DLD1 (cell line): ENCODE measurements at regions not wholly inside any gene's neighbourhood (a gene's known extent, or its start where the extent isn't known, plus 50 kb on each side); places are given as distances from the start of the nearest gene placed in this dataset.
"Not testable (repeated sequence)": the region's sequence is repeated elsewhere in the genome, so short reads cannot be mapped to it uniquely, and the experiment has no call there.

ENCODE experiments used
- in situ Hi-C: cut with HindIII; loops from 2 replicates; pipeline ENCODE4 v1.10.0; 2017; ENCODE audit warnings: low sequenced_read_pairs

DNA sequence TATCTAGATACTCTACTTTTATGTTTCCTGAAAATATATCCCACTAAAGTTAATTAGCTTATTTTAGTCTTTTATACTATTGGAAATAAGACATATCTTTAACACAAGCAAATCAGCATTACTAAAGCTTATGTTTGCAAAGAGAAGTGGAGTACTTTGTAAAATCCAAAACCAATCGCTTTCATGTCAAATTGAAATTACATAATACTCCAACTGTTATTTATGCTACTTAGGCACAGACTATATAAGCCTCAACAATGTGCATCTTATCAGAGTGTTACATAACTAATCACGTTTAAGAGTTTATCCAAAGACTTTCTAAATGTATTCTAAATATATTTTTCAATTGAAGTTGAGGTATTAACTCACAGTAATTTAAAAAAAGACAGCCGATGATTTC lies 200.0 kb downstream of the PCDH20 start:
- in situ Hi-C loops = no loop called here

DNA sequence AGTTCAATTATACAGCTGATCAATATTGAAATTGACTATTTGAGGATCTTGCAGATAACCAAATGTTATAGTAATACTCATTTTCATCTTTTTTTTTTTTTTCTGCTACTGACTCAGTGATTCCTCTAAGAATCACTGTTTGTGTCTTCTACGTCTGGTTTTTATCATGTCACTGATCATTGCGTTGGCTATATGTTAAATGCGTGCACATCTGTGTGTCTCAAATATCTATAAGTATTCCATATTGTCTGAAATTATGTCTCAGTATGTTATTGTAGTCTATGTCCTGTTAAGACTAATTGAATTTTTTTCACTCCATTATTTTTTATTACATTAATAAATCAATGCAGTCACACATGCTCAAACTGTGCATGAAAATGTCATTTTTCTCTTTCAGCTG lies 200.5 kb downstream of the PCDH20 start:
- in situ Hi-C loops = no loop called here

DNA sequence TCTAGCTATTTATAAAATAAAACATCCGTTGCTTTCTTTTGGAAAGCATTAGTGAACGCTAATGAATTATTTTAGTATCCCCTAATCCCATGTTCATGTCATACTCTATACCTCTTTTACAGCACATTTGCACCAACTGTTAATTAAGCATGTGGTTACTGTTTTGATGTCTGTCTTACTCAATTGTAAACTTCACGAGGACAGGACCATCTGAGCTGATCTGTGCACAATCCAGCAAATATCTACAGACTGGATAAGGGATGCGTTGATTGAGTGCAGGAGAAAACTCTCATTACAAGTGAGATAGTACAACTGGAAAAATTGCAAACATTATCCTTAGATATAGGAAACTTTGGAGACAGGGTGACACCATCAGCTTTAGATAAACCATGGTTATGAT lies 201.1 kb downstream of the PCDH20 start:
- in situ Hi-C loops = no loop called here

DNA sequence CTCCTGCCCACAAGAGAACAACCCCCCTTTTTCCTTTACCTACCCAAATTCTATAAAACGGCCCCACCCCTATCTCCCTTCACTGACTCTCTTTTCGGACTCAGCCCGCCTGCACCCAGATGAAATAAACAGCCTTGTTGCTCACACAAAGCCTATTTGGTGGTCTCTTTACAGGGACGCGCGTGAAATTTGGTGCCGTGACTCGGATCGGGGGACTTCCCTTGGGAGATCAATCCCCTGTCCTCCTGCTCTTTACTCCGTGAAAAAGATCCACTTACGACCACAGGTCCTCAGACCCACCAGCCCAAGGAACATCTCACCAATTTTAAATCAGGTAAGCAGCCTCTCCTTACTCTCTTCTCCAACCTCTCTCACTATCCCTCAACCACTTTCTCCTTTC lies 209.8 kb downstream of the PCDH20 start:
- in situ Hi-C loops = not testable (repeated sequence)

DNA sequence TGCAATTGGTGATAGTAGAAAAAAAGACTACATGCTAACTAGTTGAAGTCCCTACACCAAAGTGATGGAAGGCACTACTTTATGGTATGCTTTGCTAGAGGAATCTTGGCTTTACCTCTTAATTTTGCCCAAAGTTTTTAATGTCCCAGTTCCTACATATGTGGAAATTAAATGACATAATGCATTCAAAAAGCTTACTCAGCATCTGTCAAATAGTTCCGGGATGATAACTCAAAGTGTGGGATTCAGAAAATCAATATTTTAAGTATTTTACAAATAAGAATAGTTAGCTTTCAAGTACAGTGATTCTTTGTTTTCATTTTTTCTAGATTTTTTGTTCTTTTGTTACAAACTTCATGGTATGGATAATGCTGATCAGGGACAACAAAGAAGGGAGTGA lies 211.6 kb downstream of the PCDH20 start:
- in situ Hi-C loops = no loop called here

DNA sequence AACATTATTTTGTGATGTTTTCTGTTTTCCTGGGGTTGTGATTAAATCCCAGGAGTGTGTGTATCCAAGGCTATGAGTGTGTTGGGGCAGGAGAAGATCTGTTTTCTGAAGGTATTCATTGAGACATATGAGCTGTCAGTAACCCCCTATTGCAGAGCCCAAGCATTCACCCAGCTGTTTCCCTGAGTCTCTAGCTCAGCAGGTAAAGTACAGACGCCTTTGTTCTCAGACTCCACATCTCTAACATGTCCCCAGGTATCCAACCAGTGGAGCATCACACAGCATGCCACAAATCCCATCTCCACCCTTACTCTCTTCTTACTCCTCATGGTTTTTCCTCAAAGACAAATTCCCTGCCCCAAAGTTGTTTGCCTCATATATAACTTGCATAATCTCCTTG lies 213.6 kb downstream of the PCDH20 start:
- in situ Hi-C loops = no loop called here

DNA sequence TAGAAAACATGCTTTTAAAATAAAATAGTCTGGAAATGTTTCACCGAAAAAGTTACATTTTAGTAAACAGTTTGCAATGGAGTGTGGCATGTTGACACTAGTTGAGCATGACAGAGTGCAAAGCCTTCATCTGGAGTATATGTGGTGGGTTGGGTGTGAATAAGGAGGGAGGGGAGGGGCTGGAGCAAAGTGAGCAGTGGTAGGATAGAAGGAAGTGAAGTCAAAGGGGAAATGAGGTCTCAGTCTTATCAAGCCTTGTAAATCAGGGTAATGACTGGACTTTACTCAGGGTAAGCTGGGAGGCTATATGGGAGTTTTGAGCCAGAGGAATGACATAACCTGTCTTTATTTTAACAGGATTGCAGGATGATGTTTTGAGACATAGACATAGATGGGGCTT lies 222.8 kb downstream of the PCDH20 start:
- in situ Hi-C loops = no loop called here

DNA sequence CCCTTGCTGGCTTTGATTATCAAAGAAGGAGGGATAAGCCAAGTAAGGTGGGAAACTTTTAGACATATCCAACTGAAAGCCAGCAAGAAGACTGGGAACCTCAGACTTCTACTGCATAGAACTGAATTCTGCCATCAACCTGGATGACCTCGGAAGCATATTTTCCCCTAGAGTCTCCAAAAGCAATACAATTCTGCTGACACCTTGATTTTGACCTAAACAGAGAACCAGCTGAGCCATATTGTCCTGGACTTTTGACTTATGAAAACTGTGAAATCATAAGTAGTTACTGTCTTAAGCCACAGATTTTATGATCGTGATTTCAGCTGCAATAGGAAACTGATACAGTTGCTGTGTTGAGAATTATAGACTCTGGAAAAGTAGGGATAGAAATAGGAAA lies 227.6 kb downstream of the PCDH20 start:
- in situ Hi-C loops = no loop called here

DNA sequence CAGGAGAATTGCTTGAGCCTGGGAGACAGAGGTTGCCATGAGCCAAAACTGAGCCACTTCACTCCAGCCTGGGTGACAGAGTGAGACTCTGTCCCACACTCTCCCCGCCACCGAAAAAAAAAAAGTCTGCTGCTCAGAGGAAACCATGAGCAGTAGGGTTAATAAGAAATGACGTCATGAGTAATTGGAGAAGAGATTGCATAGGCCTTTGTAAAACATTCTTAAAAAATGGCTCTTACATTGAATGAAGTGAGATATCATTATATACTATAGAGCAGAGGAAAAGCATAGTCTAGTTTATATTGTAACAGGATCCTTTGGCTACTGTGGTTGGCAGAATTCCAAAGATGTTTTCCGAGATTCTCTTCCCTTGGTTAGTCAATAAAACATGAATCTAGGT lies 228.2 kb downstream of the PCDH20 start:
- in situ Hi-C loops = no loop called here

DNA sequence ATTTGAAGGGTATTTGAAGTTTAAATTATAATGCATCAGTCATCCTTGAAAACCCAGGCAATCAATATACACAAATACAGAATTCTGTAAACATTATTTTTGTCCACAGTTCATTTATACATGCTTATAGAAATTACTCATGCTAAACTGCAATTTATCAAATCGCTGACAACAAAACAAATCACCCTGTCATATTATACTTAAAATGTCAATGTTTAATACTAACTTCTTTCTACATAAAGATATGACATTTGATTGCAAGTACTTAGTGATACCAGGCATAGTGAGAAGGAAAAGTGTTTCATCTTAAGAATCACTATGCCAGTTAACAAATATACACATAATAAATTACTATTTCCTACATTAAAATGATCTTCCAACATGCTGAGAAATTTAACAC lies 232.0 kb downstream of the PCDH20 start:
- in situ Hi-C loops = no loop called here

DNA sequence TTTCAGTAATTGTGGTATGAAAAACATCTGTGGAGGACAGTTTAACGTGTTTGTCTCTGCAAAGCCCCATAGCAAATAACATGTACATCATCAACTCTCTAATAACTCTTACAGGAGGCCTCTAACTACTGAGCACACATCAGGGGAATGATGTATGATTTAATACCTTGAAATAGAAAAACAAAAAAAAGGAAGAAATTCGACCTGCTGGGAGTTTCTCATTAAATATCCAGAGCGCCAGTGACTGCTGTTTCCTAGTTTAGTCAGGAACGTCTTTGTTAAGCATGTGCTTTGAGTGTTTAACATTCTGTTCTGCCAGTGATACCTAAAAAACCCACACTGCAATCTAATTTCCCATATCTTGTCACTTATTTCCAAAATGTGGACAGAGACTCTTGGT lies 235.4 kb downstream of the PCDH20 start:
- in situ Hi-C loops = no loop called here

DNA sequence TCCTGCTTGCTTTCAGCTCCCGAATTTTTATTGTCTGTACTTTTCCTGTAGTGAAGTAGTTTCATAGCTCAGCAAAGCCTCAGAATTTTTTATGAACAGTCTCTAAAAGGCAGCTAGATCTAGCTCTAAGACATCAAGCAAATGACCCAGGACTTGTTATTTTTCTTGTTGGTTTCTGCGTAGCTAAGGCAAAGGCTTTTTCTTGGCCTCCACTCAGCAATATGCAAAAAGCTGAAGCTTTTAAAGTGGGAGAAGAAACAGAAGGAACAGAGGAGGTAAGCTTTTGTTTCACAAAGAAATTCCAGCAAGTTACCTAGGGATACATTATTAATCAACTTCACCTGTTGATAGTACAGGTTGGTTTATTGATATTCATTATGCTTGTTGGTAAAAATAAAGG lies 235.9 kb downstream of the PCDH20 start:
- in situ Hi-C loops = no loop called here

DNA sequence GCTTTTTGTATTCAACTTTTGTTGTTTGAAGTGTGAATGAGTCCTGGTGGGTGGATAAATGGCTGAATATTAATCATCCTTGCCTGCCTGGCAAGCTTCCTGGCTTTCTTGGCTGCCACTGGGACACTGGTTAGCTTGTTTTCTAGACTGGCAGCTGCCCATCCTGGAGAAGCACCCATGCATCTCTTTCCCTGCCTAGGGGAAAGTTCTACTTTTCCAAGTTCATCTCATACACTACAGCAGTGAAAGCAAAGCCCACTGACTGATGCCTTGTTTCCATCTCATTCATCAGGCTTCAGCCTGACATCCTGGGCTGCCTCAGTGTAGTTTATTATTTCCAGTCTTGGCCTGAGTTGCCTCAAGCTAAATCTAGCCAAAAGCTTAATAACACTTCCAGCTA lies 244.8 kb downstream of the PCDH20 start:
- in situ Hi-C loops = no loop called here

DNA sequence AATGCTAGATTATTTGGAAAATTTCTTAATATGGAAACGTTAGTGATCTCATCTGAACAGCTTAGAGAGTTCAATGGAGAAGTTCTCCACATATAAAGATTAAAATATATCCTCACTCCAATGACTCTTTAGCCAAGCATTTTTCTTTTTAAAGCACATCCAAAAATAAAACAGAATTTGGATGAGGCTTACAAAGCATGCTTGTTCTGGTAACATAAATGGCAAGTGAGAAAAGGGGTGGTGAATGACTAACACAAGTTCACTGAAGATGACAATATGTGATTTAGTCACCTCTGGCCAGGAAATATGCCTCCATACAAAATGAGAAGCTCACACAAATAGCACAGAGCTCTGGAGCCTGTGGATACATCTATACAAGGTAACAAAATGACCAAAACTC lies 253.0 kb downstream of the PCDH20 start:
- in situ Hi-C loops = no loop called here

DNA sequence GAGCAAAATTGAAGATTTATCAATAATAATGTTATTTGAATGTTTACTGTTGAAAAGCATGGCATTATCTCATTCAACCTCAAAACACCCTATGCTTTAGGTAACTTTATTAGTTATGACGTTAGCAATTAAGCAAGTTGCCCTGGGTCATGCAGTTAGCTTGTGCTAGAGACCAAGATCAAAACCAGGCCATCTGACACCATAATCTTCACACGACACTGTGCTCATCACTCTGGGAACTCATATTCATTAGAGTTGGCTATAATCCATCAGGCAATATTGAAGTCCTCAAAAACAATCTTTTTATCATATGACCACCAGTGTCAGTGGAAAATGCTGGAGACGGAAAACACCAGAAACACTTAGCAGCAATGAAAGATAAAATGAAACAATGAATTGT lies 253.5 kb downstream of the PCDH20 start:
- in situ Hi-C loops = no loop called here

DNA sequence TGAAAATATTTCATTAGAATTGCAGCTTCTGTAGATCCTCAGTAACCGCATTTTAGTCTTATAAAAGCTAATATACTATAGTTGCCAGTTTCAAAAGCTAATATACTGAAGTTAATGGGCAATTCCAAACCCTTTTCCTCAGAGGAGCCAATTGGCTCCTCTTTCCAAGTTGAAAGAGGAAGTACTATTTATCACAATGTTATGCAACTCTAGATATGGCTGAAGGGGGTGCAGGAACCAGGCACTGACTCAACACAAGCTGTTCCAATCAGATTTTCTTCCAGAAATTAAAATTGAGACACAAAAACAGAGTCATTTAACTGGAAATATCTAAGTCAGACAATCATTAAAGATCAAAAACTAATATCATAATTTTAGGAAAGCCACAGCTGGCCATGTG lies 258.9 kb downstream of the PCDH20 start:
- in situ Hi-C loops = no loop called here

DNA sequence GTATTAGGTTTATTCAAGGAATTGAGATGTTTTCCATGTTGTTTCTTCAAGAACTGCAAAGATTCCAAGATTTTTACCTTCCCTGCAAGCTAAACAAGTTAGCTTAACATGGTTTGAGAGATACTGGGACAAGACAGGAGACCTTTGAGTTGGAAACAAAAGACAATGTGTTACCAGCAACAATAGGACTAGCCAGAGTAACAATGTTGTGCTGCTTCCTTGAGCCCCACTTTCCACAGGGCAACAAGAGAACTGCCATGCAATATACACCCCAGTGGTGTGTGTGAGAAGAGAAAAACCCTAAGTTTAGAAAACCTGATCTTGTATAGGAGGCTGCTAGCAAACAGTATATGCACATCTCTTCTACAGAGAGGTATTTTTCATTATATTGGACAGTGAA lies 264.6 kb downstream of the PCDH20 start:
- in situ Hi-C loops = no loop called here

DNA sequence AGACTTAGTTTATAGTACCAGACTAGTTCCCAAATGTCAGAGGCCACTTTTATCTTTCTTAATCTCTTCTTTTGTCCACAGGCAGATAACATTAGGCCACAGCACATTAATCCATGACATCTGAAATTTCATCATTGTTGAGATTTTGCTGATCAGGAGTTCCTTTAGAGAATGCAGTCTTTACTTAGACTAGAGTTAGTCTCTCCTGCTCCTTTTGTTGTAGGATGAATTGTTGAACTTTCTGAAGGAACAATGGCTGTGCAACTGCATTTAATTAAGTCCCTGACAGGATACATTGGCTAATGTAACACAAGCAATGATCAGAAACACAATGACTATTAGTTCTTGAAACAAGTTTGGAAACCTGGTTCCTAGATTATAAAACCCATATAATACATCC lies 266.3 kb downstream of the PCDH20 start:
- in situ Hi-C loops = no loop called here

DNA sequence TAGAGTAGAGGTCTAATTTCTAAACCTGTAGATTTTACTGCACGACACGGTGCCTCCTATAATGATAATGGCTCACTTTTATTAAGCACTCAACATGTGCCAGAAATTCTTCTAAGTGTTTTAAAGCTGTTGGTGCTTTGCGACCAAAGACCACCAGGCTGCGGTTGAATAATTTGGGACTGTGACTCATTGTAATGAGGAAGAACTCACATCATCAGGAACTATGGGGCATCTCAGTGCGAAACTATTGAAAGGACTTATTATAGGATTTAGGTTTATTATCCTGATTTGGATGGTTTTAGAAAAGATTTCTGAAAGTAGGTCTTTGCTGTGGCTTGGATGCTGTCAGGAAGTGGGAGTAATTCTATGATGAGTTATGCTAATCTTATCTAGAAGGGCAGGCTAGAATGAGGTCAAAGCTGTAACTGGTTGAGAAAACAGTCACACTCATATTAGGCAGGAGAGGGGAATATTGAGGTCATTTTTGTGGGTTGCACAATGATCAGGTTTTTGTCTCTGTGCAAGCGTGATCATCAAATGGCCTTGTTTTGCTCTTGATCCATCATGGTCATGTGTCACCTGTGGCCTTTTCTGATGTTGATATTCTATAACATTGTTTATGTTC lies 266.8 kb downstream of the PCDH20 start:
- in situ Hi-C loops = no loop called here

DNA sequence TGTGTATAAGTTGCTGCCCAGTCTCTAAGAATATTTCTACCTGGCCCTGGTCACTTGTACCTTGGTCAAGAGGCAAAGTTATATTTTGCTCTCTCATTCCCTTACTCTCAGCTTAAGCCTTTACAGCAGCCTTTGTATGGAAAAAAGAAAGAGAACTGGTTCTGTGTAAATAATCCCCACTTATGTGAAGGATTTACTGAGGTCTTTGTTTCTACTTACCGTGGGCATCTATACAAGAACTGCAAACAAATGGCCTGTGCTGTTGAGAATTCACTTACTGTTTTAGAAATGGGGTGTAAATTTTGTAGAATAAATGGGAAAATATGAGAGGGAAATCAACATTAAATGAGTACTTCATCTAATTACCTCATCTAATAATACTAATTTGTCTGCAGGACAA lies 267.4 kb downstream of the PCDH20 start:
- in situ Hi-C loops = no loop called here

DNA sequence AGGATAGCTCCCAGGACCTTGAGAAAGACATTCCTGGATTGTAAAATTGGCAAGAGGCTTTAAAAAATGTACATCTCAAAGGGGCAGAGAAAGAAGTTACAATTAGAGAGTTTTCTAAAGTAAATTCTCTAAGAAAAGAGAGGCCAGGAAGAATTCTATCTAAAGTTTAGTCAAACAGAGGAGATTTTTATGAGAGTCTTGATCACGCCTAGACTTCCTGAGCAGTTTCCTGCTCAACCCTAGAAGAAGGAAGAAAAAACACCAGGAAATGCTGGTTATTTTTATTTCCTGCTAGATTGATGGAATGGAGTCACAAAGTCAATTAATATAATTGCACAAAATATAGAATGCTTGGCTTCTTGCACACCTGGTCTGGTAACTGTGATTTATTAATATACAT lies 269.1 kb downstream of the PCDH20 start:
- in situ Hi-C loops = no loop called here

DNA sequence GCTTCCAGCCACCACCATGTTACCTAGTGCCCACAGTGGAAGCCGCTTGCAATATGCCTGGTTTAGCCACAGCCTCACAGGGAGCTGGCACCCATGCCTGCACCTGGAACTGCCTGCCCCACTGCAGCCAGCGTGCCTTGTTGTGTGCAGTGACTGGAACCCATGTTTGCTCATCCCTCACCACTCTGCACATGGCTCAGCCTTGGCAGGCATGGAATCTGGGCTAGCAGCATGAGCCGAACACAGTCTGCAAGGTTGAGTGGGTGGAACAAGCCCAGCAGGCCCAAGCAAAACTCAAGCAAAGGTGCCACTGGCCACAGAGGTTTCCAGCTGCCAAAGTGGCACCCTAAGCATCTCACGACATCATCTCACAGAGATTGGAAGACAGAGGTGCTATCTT lies 269.5 kb downstream of the PCDH20 start:
- in situ Hi-C loops = no loop called here

DNA sequence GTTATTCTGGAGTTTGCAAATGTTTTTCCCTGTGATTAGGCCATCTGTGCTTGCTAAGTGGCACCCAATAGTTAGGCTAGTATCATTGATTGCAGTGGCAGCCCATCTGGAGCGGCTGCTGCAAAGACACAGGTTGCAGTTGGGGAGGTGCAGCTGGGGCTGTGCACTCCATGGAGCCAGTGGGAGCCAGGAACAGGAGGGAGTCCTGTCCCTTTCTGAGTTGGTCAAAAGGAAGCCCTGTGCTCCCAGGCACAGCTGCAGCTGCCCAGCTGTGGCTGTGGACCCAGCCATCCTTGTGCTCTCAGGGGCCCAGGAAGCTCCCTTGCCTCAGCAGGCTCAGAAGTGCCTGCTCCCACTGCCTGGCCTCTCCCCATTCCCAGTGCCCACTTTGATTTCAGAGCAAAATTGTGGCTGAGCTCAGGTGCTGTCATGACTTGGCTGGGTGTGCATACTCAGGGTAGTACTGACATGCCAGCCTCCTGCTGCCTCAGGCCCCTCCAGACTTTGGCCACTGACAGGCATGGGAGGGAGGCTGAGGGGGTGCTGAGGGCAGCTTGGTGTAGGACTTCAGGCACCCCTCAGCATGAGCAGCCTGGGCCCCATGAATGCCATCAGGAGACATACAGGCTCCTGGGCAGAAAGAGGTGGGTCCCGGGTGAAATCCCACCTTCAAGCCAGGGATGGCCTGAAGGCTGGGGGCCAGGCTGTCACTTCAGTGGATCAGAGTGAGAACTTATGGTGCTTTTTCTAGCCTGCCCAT lies 270.6 kb downstream of the PCDH20 start:
- in situ Hi-C loops = no loop called here
